ENCODE measurements at regions not wholly inside any gene's neighbourhood (a gene's known extent, or its start where the extent isn't known, plus 50 kb on each side); places are given as distances from the start of the nearest gene placed in this dataset.

DNA sequence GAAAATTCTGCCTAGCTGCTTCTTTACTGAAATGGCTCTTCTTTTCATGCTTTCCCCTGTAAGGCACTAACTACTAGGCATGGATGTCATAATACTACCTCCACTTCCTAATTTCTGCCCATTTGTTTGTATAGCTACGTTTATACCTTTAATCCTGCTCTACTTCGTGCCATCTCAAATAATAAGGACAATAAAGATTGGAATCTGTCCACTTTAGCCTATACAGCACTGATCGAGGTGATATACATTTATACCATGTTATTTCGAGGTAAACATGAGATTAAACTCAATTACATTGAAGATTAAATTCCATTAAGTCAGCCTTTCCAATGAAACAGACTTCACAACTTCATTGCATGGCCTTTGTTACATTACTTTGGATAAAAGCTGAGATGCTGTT, 390.6 kb upstream of the MARCKS start:
- TF ChIP-seq, protein P1, sequence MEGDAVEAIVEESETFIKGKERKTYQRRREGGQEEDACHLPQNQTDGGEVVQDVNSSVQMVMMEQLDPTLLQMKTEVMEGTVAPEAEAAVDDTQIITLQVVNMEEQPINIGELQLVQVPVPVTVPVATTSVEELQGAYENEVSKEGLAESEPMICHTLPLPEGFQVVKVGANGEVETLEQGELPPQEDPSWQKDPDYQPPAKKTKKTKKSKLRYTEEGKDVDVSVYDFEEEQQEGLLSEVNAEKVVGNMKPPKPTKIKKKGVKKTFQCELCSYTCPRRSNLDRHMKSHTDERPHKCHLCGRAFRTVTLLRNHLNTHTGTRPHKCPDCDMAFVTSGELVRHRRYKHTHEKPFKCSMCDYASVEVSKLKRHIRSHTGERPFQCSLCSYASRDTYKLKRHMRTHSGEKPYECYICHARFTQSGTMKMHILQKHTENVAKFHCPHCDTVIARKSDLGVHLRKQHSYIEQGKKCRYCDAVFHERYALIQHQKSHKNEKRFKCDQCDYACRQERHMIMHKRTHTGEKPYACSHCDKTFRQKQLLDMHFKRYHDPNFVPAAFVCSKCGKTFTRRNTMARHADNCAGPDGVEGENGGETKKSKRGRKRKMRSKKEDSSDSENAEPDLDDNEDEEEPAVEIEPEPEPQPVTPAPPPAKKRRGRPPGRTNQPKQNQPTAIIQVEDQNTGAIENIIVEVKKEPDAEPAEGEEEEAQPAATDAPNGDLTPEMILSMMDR (IDR thresholded peaks at IDR 0.05; ENCODE audit: insufficient read depth, low read length): no peak
- TF ChIP-seq POLR2AphosphoS5 (IDR thresholded peaks at IDR 0.05; ENCODE audit: low read depth): no peak
- TF ChIP-seq, protein P2, sequence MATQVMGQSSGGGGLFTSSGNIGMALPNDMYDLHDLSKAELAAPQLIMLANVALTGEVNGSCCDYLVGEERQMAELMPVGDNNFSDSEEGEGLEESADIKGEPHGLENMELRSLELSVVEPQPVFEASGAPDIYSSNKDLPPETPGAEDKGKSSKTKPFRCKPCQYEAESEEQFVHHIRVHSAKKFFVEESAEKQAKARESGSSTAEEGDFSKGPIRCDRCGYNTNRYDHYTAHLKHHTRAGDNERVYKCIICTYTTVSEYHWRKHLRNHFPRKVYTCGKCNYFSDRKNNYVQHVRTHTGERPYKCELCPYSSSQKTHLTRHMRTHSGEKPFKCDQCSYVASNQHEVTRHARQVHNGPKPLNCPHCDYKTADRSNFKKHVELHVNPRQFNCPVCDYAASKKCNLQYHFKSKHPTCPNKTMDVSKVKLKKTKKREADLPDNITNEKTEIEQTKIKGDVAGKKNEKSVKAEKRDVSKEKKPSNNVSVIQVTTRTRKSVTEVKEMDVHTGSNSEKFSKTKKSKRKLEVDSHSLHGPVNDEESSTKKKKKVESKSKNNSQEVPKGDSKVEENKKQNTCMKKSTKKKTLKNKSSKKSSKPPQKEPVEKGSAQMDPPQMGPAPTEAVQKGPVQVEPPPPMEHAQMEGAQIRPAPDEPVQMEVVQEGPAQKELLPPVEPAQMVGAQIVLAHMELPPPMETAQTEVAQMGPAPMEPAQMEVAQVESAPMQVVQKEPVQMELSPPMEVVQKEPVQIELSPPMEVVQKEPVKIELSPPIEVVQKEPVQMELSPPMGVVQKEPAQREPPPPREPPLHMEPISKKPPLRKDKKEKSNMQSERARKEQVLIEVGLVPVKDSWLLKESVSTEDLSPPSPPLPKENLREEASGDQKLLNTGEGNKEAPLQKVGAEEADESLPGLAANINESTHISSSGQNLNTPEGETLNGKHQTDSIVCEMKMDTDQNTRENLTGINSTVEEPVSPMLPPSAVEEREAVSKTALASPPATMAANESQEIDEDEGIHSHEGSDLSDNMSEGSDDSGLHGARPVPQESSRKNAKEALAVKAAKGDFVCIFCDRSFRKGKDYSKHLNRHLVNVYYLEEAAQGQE (IDR thresholded peaks at IDR 0.05; ENCODE audit: insufficient replicate concordance, low read depth): no peak
- TF ChIP-seq SPI1 (IDR thresholded peaks at IDR 0.05; ENCODE audit: borderline replicate concordance, low read depth): peak; percentile 68; the same call in 1 of the 2 replicates
